RWPE2 (cell line): ENCODE measurements at regions not wholly inside any gene's neighbourhood (a gene's known extent, or its start where the extent isn't known, plus 50 kb on each side); places are given as distances from the start of the nearest gene placed in this dataset.
"Not testable (repeated sequence)": the region's sequence is repeated elsewhere in the genome, so short reads cannot be mapped to it uniquely, and the experiment has no call there.

Source experiments
- ATAC-seq: fragments of 200-7000 bp; cut with Tn5 transposase; 3 replicates; pipeline ENCODE4 v1.9.1; 2021; ENCODE audit warnings: low read depth
- DNase-seq: peaks from one replicate; pipeline ENCODE4 v3.0.0-alpha.2; 2020; ENCODE audit warnings: low spot score
- H3K27ac ChIP-seq: fragments of 450-650 bp; 2 replicates; pipeline ENCODE4 v1.5.1; 2017; ENCODE audit warnings: mild to moderate bottlenecking; ENCODE audit not compliant: poor library complexity, severe bottlenecking
- H3K27me3 ChIP-seq: fragments of 250-450 bp; sonication (Bioruptor Pico); 2 replicates; pipeline ENCODE4 v1.5.1; 2021; ENCODE audit warnings: mild to moderate bottlenecking, moderate library complexity; ENCODE audit not compliant: insufficient read depth, poor library complexity, severe bottlenecking
- H3K36me3 ChIP-seq: fragments of 250-450 bp; sonication (Bioruptor Pico); 2 replicates; pipeline ENCODE4 v1.5.1; 2020; ENCODE audit warnings: low read depth, mild to moderate bottlenecking, moderate library complexity
- H3K4me1 ChIP-seq: fragments of 250-450 bp; sonication (Bioruptor Pico); 2 replicates; pipeline ENCODE4 v1.5.1; 2021; ENCODE audit warnings: mild to moderate bottlenecking, moderate library complexity; ENCODE audit not compliant: insufficient read depth, poor library complexity, severe bottlenecking
- H3K4me3 ChIP-seq: fragments of 250-450 bp; sonication (Bioruptor Pico); 2 replicates; pipeline ENCODE4 v1.5.1; 2021; ENCODE audit warnings: mild to moderate bottlenecking, moderate library complexity; ENCODE audit not compliant: severe bottlenecking
- H3K9me3 ChIP-seq: fragments of 250-450 bp; sonication (Bioruptor Pico); 2 replicates; pipeline ENCODE4 v1.5.1; 2021; ENCODE audit warnings: mild to moderate bottlenecking, moderate library complexity; ENCODE audit not compliant: severe bottlenecking
- TF ChIP-seq, protein P1 (sequence below): fragments of 450-650 bp; IDR thresholded peaks from one replicate; pipeline ENCODE4 v1.5.1; 2017; ENCODE audit warnings: mild to moderate bottlenecking, moderate library complexity; ENCODE audit not compliant: poor library complexity, severe bottlenecking

DNA sequence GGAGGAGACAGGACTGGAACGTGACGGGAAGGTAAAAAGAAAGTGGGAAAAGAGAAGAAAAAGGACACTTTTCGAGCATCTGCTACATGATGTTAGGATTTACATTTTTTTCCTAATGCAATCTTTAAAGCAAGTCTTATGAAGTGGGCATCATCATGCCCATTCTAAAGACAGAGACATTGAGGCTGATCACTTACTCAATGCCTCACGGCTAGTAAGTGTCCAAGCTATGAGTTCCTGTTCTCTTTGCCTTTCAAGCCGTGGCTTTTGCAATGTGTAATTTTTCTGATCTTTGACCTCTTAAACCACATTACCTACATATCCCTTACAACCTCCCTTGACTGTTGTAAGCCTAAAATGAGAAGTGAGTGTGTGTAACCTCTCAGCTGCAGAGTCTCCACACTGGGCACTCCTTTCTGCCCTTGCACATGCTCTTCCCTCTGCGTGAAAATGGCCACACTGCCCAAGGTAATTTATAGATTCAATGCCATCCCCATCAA lies 649.2 kb downstream of the RNF144A start:
- DNase-seq (no peak), ATAC-seq (no peak)
- no peaks in the 10 kb centered on the region for H3K9me3 ChIP-seq
- no peak overlapping the region for H3K4me3 ChIP-seq
- TF ChIP-seq, protein P1, sequence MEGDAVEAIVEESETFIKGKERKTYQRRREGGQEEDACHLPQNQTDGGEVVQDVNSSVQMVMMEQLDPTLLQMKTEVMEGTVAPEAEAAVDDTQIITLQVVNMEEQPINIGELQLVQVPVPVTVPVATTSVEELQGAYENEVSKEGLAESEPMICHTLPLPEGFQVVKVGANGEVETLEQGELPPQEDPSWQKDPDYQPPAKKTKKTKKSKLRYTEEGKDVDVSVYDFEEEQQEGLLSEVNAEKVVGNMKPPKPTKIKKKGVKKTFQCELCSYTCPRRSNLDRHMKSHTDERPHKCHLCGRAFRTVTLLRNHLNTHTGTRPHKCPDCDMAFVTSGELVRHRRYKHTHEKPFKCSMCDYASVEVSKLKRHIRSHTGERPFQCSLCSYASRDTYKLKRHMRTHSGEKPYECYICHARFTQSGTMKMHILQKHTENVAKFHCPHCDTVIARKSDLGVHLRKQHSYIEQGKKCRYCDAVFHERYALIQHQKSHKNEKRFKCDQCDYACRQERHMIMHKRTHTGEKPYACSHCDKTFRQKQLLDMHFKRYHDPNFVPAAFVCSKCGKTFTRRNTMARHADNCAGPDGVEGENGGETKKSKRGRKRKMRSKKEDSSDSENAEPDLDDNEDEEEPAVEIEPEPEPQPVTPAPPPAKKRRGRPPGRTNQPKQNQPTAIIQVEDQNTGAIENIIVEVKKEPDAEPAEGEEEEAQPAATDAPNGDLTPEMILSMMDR = no peak
- no peaks in the 10 kb centered on the region for H3K27me3 ChIP-seq
- no peaks in the 10 kb centered on the region for H3K36me3 ChIP-seq
- no peaks in the 10 kb centered on the region for H3K4me1 ChIP-seq
- no peak overlapping the region for H3K27ac ChIP-seq

DNA sequence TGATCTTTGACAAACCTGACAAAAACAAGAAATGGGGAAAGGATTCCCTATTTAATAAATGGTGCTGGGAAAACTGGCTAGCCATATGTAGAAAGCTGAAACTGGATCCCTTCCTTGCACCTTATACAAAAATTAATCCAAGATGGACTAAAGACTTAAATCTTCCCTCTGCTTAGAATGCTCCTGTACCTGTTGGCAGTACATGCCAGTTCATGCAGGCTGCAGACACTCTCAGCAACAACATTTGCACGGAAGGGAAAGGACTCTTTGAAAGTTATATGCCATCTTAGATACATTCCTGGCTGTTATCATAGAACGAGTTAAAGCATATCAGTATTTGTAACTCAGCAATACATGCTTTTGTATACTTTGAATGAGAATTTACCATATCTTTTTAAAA lies 649.9 kb downstream of the RNF144A start:
- not testable (repeated sequence) for DNase-seq, H3K27ac ChIP-seq, H3K36me3 ChIP-seq, ATAC-seq, H3K27me3 ChIP-seq, H3K9me3 ChIP-seq, H3K4me1 ChIP-seq, H3K4me3 ChIP-seq

DNA sequence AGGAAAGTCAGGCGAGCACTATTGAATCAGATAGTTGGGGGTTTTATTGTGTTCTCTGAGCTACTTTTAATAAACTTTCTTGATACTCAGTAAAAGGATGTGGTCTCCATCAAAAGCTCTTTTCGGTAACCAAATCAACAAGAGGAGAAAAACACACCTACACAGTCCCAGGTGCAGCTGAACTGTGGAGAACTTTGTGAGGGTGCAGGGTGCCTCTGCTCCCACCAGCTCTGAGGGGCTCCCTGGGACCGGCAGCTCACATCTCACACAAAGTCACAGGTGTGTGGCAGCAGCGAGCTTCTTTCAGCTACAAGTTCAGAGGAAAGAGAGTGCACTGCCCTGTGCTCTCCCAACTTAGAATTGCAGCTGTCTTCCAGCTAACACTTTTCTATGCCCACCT lies 650.4 kb downstream of the RNF144A start:
- DNase-seq (no peak), ATAC-seq (no peak)
- TF ChIP-seq, protein P1 = no peak
- no peaks in the 10 kb centered on the region for H3K27me3 ChIP-seq
- no peak overlapping the region for H3K4me3 ChIP-seq
- H3K9me3 ChIP-seq = no peaks in the 10 kb centered on the region
- H3K4me1 ChIP-seq = no peaks in the 10 kb centered on the region
- no peak overlapping the region for H3K27ac ChIP-seq
- no peaks in the 10 kb centered on the region for H3K36me3 ChIP-seq

DNA sequence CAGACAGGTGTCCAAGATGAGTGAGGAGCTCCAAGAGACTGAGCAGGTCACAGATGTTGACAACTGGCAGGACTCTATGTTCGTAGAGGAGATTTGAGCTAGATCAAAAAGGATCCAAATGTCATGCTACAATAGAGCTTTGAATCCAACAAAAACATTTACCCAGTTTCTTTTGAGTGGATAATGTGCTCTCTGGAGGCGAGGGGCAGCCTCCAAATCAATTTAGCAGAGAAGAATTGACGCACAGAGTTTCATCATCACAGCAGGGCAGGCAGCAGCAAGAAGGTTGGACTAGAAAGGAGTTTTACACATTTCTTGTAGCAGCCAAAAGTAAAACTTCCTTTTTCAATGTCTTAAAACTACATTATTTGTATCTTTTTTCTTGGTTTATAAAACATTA lies 653.0 kb downstream of the RNF144A start:
- H3K4me1 ChIP-seq = no peaks in the 10 kb centered on the region
- DNase-seq = no peak
- no peaks in the 10 kb centered on the region for H3K36me3 ChIP-seq
- H3K9me3 ChIP-seq = no peaks in the 10 kb centered on the region
- TF ChIP-seq, protein P1 = no peak
- no peak for ATAC-seq
- H3K27ac ChIP-seq = no peak overlapping the region
- no peaks in the 10 kb centered on the region for H3K27me3 ChIP-seq
- H3K4me3 ChIP-seq = no peak overlapping the region

DNA sequence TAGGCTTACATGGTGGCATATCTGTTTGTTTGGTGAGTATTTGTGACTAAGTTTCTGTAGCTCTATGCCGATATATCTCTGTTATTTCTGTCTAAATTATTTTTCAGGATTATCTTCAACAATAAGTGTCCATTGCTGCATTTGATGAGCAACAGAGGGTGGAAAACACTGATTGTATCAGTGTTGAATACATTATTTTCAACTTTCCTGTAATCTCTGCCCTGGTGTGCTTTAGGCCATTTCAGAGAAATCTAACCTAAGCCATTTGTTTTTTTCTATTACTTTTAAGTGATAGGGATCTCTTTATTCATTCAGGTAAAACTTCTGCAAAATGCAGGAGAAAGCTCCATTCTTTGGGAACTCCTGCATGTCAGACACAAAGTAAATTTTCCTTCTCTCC lies 654.5 kb downstream of the RNF144A start:
- no peak for ATAC-seq
- H3K36me3 ChIP-seq = no peaks in the 10 kb centered on the region

More for the DNA sequence above, 654.5 kb downstream of the RNF144A start:
- Histone ChIP-seq H3K4me1 (no peaks in the 10 kb centered on the region), H3K27me3 (no peaks in the 10 kb centered on the region), H3K9me3 (no peaks in the 10 kb centered on the region), H3K27ac (no peak overlapping the region), H3K4me3 (no peak overlapping the region)
- DNase-seq = no peak
- TF ChIP-seq, protein P1 = no peak
